ENCODE measurements at regions not wholly inside any gene's neighbourhood (a gene's known extent, or its start where the extent isn't known, plus 50 kb on each side); places are given as distances from the start of the nearest gene placed in this dataset.

DNA sequence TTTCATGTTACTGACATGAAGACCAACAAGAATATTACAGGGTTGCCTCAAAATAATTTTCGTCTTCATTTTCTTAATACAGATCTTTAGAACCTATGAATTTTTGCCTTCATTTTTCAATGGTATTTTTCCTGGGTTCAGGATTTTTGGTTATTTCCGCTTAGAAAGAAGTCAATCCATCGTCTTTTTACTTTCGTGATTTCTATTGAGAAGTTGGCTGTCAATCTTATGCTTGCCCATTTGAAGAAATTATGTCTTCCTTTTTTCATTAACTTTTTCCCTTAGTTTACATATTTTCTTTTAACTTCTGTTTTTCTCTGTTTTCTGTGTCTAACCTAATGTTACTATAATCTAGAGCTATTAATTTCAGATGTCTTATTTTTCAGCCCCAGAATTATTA, 868.9 kb upstream of the SLC10A2 start:
- H3K9me3 ChIP-seq (ENCODE audit: control insufficient read depth in 2 of 2, low read length in 2 of 2): no peaks in the 10 kb centered on the region
- ATAC-seq (ENCODE audit: low read depth in 2 of 2) (no peak), DNase-seq (no peak)
- no peaks in the 10 kb centered on the region for H3K36me3 ChIP-seq (ENCODE audit: control insufficient read depth, insufficient read depth, low read length)
- Mint-ChIP-seq H3K27me3 (no peaks in the 10 kb centered on the region), H3K9me3 (peaks cover 0 to 13% (median 3%) of the 10 kb centered on the region in 7 donors), H3K4me1 (no peaks in the 10 kb centered on the region), H3K4me3 (no peak overlapping the region), H3K36me3 (no peaks in the 10 kb centered on the region), H3K27ac (no peak overlapping the region)
- H3K27ac ChIP-seq (ENCODE audit: insufficient read depth, low read length, poor library complexity, severe bottlenecking): no peak overlapping the region
- H3K4me1 ChIP-seq (ENCODE audit: control insufficient read depth, insufficient read depth, low read length, poor library complexity, severe bottlenecking): no peaks in the 10 kb centered on the region
- no peaks in the 10 kb centered on the region for H3K27me3 ChIP-seq (ENCODE audit: control insufficient read depth, insufficient read depth, low read length)
- no peak overlapping the region for H3K4me3 ChIP-seq (ENCODE audit: low read depth, low read length)

GRCh38 chr13:103931885-103932284, 865.7 kb upstream of the SLC10A2 start:
- H3K27me3 ChIP-seq (ENCODE audit: control insufficient read depth, insufficient read depth, low read length): no peaks in the 10 kb centered on the region
- Mint-ChIP-seq H3K4me3 (no peak overlapping the region), H3K4me1 (no peaks in the 10 kb centered on the region)

DNA sequence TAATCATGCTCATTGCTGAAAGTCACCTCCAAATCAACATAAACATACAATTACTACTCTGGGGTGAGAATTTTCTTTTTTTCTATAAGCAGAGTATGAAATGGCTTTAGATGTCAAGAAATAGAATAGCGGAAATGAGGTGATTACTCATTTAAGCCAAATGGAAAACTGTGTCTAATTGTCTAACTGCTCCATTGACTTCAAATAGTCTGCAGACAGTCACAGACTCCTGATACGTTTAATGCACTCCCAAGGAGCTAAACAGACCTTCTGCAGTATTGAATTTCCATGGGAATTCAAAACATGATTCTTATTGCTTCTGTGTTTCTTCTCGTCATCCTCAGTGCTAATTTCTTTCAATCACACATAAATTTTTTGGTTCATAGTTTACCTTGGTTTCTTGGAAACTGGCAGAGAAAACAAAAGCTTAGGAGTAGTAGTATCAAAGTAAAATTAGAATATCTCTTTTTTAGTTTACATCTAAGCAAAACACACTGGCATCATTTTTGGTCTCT, 865.2 kb upstream of the SLC10A2 start:
- no peak overlapping the region for H3K27ac Mint-ChIP-seq
- H3K4me1 Mint-ChIP-seq: no peaks in the 10 kb centered on the region
- Histone ChIP-seq H3K4me1 (ENCODE audit: control insufficient read depth, insufficient read depth, low read length, poor library complexity, severe bottlenecking) (no peaks in the 10 kb centered on the region), H3K36me3 (ENCODE audit: control insufficient read depth, insufficient read depth, low read length) (no peaks in the 10 kb centered on the region), H3K4me3 (ENCODE audit: low read depth, low read length) (no peak overlapping the region), H3K27ac (ENCODE audit: insufficient read depth, low read length, poor library complexity, severe bottlenecking) (no peak overlapping the region), H3K9me3 (ENCODE audit: control insufficient read depth in 2 of 2, low read length in 2 of 2) (no peaks in the 10 kb centered on the region), H3K27me3 (ENCODE audit: control insufficient read depth, insufficient read depth, low read length) (no peaks in the 10 kb centered on the region)
- no peaks in the 10 kb centered on the region for H3K27me3 Mint-ChIP-seq
- no peak for DNase-seq
- peaks cover 0 to 12% (median 4%) of the 10 kb centered on the region in 7 donors for H3K9me3 Mint-ChIP-seq
- H3K36me3 Mint-ChIP-seq: no peaks in the 10 kb centered on the region
- no peak overlapping the region for H3K4me3 Mint-ChIP-seq
- ATAC-seq (ENCODE audit: low read depth in 2 of 2): no peak

More at GRCh38 chr13:103931885-103932284, 865.7 kb upstream of the SLC10A2 start:
- H3K36me3 Mint-ChIP-seq: no peaks in the 10 kb centered on the region
- no peak overlapping the region for H3K27ac ChIP-seq (ENCODE audit: insufficient read depth, low read length, poor library complexity, severe bottlenecking)
- ATAC-seq (ENCODE audit: low read depth in 2 of 2) (no peak), DNase-seq (no peak)
- H3K4me1 ChIP-seq (ENCODE audit: control insufficient read depth, insufficient read depth, low read length, poor library complexity, severe bottlenecking): no peaks in the 10 kb centered on the region
- no peaks in the 10 kb centered on the region for H3K27me3 Mint-ChIP-seq
- no peaks in the 10 kb centered on the region for H3K36me3 ChIP-seq (ENCODE audit: control insufficient read depth, insufficient read depth, low read length)
- no peaks in the 10 kb centered on the region for H3K9me3 ChIP-seq (ENCODE audit: control insufficient read depth in 2 of 2, low read length in 2 of 2)
- peaks cover 0 to 12% (median 4%) of the 10 kb centered on the region in 7 donors for H3K9me3 Mint-ChIP-seq
- no peak overlapping the region for H3K4me3 ChIP-seq (ENCODE audit: low read depth, low read length)
- no peak overlapping the region for H3K27ac Mint-ChIP-seq

GRCh38 chr13:103926118-103926517, 859.9 kb upstream of the SLC10A2 start:
- H3K27me3 ChIP-seq (ENCODE audit: control insufficient read depth, insufficient read depth, low read length): no peaks in the 10 kb centered on the region
- ATAC-seq (ENCODE audit: low read depth in 2 of 2): no peak
- no peaks in the 10 kb centered on the region for H3K4me1 ChIP-seq (ENCODE audit: control insufficient read depth, insufficient read depth, low read length, poor library complexity, severe bottlenecking)
- no peaks in the 10 kb centered on the region for H3K36me3 ChIP-seq (ENCODE audit: control insufficient read depth, insufficient read depth, low read length)
- no peaks in the 10 kb centered on the region for H3K27me3 Mint-ChIP-seq
- no peaks in the 10 kb centered on the region for H3K36me3 Mint-ChIP-seq
- no peaks in the 10 kb centered on the region for H3K9me3 ChIP-seq (ENCODE audit: control insufficient read depth in 2 of 2, low read length in 2 of 2)
- H3K9me3 Mint-ChIP-seq: peaks cover 1 to 12% (median 6%) of the 10 kb centered on the region in 7 donors
- no peaks in the 10 kb centered on the region for H3K4me1 Mint-ChIP-seq
- no peak overlapping the region for H3K27ac ChIP-seq (ENCODE audit: insufficient read depth, low read length, poor library complexity, severe bottlenecking)
- no peak overlapping the region for H3K4me3 ChIP-seq (ENCODE audit: low read depth, low read length)
- H3K27ac Mint-ChIP-seq: no peak overlapping the region
- no peak for DNase-seq
- H3K4me3 Mint-ChIP-seq: no peak overlapping the region

GRCh38 chr13:103908911-103909310, 842.7 kb upstream of the SLC10A2 start:
- no peak overlapping the region for H3K4me3 ChIP-seq (ENCODE audit: low read depth, low read length)

GRCh38 chr13:103908274-103908673, 842.1 kb upstream of the SLC10A2 start:
- H3K27me3 Mint-ChIP-seq: no peaks in the 10 kb centered on the region
- Histone ChIP-seq H3K4me1 (ENCODE audit: control insufficient read depth, insufficient read depth, low read length, poor library complexity, severe bottlenecking) (no peaks in the 10 kb centered on the region), H3K4me3 (ENCODE audit: low read depth, low read length) (no peak overlapping the region), H3K36me3 (ENCODE audit: control insufficient read depth, insufficient read depth, low read length) (no peaks in the 10 kb centered on the region), H3K9me3 (ENCODE audit: control insufficient read depth in 2 of 2, low read length in 2 of 2) (no peaks in the 10 kb centered on the region), H3K27ac (ENCODE audit: insufficient read depth, low read length, poor library complexity, severe bottlenecking) (no peak overlapping the region), H3K27me3 (ENCODE audit: control insufficient read depth, insufficient read depth, low read length) (no peaks in the 10 kb centered on the region)
- ATAC-seq (ENCODE audit: low read depth in 2 of 2): no peak
- peaks cover 0 to 11% (median 1%) of the 10 kb centered on the region in 7 donors for H3K9me3 Mint-ChIP-seq
- no peak overlapping the region for H3K27ac Mint-ChIP-seq
- H3K36me3 Mint-ChIP-seq: no peaks in the 10 kb centered on the region
- no peak for DNase-seq
- no peak overlapping the region for H3K4me3 Mint-ChIP-seq
- no peaks in the 10 kb centered on the region for H3K4me1 Mint-ChIP-seq

More at GRCh38 chr13:103908911-103909310, 842.7 kb upstream of the SLC10A2 start:
- H3K27me3 Mint-ChIP-seq: no peaks in the 10 kb centered on the region
- Histone ChIP-seq H3K27me3 (ENCODE audit: control insufficient read depth, insufficient read depth, low read length) (no peaks in the 10 kb centered on the region), H3K4me1 (ENCODE audit: control insufficient read depth, insufficient read depth, low read length, poor library complexity, severe bottlenecking) (no peaks in the 10 kb centered on the region), H3K27ac (ENCODE audit: insufficient read depth, low read length, poor library complexity, severe bottlenecking) (no peak overlapping the region), H3K9me3 (ENCODE audit: control insufficient read depth in 2 of 2, low read length in 2 of 2) (no peaks in the 10 kb centered on the region), H3K36me3 (ENCODE audit: control insufficient read depth, insufficient read depth, low read length) (no peaks in the 10 kb centered on the region)
- no peaks in the 10 kb centered on the region for H3K36me3 Mint-ChIP-seq
- no peaks in the 10 kb centered on the region for H3K4me1 Mint-ChIP-seq
- H3K9me3 Mint-ChIP-seq: peaks cover 0 to 11% (median 1%) of the 10 kb centered on the region in 7 donors
- DNase-seq: no peak
- no peak for ATAC-seq (ENCODE audit: low read depth in 2 of 2)
- H3K4me3 Mint-ChIP-seq: no peak overlapping the region
- H3K27ac Mint-ChIP-seq: no peak overlapping the region

DNA sequence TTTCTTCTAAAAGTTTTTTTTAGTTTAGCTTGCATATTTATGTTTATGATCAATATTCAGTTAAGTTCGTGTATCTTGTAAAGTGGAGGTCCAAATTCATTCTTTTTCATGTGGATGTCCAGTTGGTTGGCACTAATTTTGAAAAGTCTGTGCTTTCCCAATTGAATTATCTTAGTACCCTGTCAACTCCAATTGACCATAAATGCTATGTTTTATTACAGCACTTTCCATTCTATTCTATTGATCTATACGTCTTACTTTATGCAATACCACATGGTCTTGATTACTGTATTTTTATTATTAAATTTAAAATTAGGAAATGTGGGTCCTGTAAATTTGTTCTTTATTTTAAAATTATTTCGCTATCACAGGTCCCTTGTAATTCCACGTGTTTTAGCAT, 837.6 kb upstream of the SLC10A2 start:
- Histone ChIP-seq H3K9me3 (ENCODE audit: control insufficient read depth in 2 of 2, low read length in 2 of 2) (no peaks in the 10 kb centered on the region), H3K27ac (ENCODE audit: insufficient read depth, low read length, poor library complexity, severe bottlenecking) (no peak overlapping the region), H3K4me3 (ENCODE audit: low read depth, low read length) (no peak overlapping the region), H3K36me3 (ENCODE audit: control insufficient read depth, insufficient read depth, low read length) (no peaks in the 10 kb centered on the region), H3K4me1 (ENCODE audit: control insufficient read depth, insufficient read depth, low read length, poor library complexity, severe bottlenecking) (no peaks in the 10 kb centered on the region), H3K27me3 (ENCODE audit: control insufficient read depth, insufficient read depth, low read length) (no peaks in the 10 kb centered on the region)
- ATAC-seq (ENCODE audit: low read depth in 2 of 2) (no peak), DNase-seq (no peak)
- no peak overlapping the region for H3K27ac Mint-ChIP-seq
- peaks cover 0 to 4% (median 0%) of the 10 kb centered on the region in 4 donors for H3K4me1 Mint-ChIP-seq
- no peaks in the 10 kb centered on the region for H3K36me3 Mint-ChIP-seq
- no peak overlapping the region for H3K4me3 Mint-ChIP-seq
- H3K27me3 Mint-ChIP-seq: no peaks in the 10 kb centered on the region
- H3K9me3 Mint-ChIP-seq: peaks cover 0 to 13% (median 4%) of the 10 kb centered on the region in 7 donors

DNA sequence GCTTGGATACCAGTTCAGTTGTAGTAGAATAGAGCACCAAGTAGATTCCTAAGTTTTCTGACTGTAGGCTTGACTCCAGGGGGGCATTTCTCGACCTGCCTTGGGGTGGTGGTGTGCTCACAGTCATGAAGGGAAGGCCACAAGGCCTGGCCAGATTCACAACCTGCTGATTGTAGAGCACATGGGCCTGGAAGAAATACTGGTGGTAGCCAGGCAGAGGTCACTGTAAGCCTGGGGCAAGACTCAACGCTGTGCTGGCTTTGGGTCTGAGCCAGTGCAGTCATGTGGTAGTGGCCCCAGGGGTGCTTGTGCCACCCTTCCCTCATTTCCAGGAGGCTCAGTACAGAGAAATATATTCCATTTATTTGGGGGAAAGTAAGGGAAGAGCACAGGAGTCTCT, 832.3 kb upstream of the SLC10A2 start:
- Histone ChIP-seq H3K27ac (ENCODE audit: insufficient read depth, low read length, poor library complexity, severe bottlenecking) (no peak overlapping the region), H3K4me3 (ENCODE audit: low read depth, low read length) (no peak overlapping the region), H3K4me1 (ENCODE audit: control insufficient read depth, insufficient read depth, low read length, poor library complexity, severe bottlenecking) (no peaks in the 10 kb centered on the region), H3K27me3 (ENCODE audit: control insufficient read depth, insufficient read depth, low read length) (no peaks in the 10 kb centered on the region), H3K9me3 (ENCODE audit: control insufficient read depth in 2 of 2, low read length in 2 of 2) (peaks cover 0 to 4% of the 10 kb centered on the region in 2 experiments), H3K36me3 (ENCODE audit: control insufficient read depth, insufficient read depth, low read length) (no peaks in the 10 kb centered on the region)
- H3K27ac Mint-ChIP-seq: no peak overlapping the region
- no peaks in the 10 kb centered on the region for H3K36me3 Mint-ChIP-seq
- DNase-seq (no peak), ATAC-seq (ENCODE audit: low read depth in 2 of 2) (no peak)
- no peaks in the 10 kb centered on the region for H3K27me3 Mint-ChIP-seq
- H3K4me3 Mint-ChIP-seq: no peak overlapping the region
- H3K4me1 Mint-ChIP-seq: peaks cover 0 to 4% (median 0%) of the 10 kb centered on the region in 4 donors
- H3K9me3 Mint-ChIP-seq: peaks cover 0 to 9% (median 4%) of the 10 kb centered on the region in 7 donors

All from CD4-positive, CD25-positive, alpha-beta regulatory T cell (primary cell).